NCI-H1417 (cell line): ENCODE measurements at regions not wholly inside any gene's neighbourhood (a gene's known extent, or its start where the extent isn't known, plus 50 kb on each side); places are given as distances from the start of the nearest gene placed in this dataset.
"Not testable (repeated sequence)": the region's sequence is repeated elsewhere in the genome, so short reads cannot be mapped to it uniquely, and the experiment has no call there.

Experiments
- DNase-seq, 3 experiments: peaks; one replicate each; lab custom pipeline; 2025; lab: John Stamatoyannopoulos, UW

GRCh38 chrX:9379697-9380551 is 84.9 kb upstream of the TBL1X start:
- peak in 2 of 3 experiments; percentile 6 to 27 for DNase-seq

DNA sequence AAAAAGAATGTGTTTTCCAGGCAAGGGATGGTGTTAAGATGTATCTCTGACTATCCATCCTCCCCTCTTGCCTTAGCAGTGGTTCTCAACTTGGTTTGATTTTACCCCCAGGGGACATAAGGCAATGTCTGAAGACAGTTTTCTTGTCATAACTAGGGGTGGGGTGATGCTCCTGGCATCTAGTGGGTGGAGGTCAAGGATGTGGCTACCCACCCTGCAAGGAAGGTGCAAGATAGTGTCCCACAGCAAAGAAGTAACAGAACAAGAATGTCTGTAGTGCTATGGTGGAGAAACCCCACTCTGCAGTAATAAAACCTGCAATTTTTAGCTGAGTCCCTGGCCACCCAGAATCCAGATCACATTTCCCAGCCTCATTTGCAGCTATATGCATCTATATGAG is 81.2 kb upstream of the TBL1X start:
- DNase-seq: no peak

GRCh38 chrX:9388450-9388849 is 76.4 kb upstream of the TBL1X start:
- no peak for DNase-seq

GRCh38 chrX:9390121-9390520 is 74.7 kb upstream of the TBL1X start:
- DNase-seq: no peak

GRCh38 chrX:9390693-9391368 is 74.0 kb upstream of the TBL1X start:
- no peak for DNase-seq

DNA sequence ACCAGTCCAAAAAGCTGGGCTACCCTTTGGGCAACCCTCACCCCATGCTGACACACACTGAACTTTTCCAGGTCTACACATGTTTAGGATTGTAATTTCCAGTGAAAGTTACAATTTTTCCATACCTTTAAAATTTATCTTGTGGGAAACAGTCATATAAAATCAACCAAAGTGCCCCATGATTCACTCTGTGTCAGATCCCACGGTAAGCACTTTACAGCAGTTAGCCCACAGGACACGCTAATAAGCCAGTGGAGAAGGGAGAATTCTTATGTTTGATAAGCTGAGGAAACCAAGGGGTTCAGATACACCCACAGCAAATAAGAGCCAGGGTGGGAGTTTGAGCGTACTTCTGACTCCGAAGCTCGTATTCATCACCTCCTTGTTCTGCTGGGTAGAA is 72.4 kb upstream of the TBL1X start:
- no peak for DNase-seq

GRCh38 chrX:9393571-9393970 is 71.3 kb upstream of the TBL1X start:
- no peak for DNase-seq

DNA sequence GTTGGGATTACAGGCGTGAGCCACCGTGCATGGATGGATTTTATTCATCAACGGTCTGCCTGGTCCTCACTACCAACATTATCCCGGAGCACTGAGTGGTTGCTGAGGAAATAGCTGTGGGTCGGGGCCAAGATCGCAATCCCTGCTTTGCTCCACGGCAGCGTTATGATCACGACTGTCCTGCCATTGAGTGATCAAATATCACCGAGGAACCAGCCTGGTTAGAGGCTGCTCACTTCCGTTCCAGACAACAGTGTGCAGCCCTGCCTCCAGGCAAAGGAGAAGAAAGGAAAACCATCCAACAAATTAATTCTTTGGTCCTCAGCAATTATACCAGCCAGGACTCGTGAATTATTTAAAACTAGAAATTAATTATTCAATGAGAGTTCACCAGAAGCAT is 70.6 kb upstream of the TBL1X start:
- DNase-seq: no peak

DNA sequence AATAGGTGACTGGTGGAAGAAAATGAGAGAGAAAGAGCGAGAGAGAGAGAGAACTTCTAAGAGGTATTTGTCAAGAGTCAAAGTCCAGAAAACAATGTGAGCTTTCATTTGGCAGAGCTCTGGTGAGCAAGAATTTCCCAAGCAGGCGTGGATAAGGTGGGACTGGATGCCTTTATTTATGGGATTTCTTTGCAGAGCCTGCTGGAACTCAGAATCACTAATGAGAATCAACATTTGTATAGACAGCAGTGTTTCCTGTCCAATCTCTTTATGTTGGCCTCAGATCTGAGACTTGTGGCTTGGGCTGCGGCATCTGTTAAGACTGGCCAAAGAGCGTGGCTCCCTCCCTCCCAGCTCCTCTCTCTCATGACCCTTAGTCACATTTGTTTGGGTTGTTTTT is 67.9 kb upstream of the TBL1X start:
- DNase-seq: no peak

- DNase-seq: no peak
These were observed 63.8 kb upstream of the TBL1X start for GRCh38 chrX:9401051-9401450.

- DNase-seq: peak in 1 of 3 experiments; percentile 52
These were observed 61.5 kb upstream of the TBL1X start for GRCh38 chrX:9403374-9403773.

DNA sequence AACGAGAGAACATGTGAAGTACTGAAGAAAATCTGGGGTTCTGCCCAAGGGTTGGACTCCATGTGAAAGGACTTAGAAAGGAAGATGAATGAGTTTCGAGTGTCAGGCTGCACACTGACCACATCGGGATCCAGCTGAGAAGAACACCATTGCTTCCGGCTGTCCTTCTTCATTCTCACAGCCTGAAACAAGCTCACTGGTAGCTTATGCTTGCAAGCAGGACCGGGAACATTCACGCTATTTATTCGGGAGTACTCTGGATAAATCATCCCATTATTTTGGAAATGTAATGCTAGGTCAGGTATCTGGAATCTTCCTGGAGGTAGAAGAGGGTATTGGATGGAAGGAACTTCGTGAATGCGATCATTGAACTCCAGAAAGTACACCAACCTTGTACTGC is 59.2 kb upstream of the TBL1X start:
- DNase-seq: not testable (repeated sequence)

DNA sequence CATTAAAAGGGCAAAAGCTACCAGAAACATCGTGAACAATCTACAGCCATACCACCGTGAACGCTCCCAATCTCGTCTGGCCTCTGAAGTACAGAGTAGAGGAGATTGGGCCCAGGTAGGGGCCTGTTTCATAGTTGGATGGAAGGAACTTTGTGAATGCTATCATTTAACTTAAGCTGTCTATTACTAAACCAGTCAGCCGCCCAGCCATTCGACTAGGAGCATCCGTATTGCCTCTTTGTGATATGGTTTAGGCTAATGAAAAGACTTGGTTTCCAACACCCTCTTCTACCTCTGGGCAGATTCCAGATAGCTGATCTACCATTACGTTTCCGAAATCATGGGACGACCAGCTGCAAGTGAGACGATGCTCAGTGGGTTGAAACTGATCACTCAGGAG is 54.0 kb upstream of the TBL1X start:
- not testable (repeated sequence) for DNase-seq

- not testable (repeated sequence) for DNase-seq
These were observed 53.2 kb upstream of the TBL1X start for GRCh38 chrX:9411682-9412081.

- no peak for DNase-seq
These were observed 50.4 kb upstream of the TBL1X start for GRCh38 chrX:9414416-9414815.
